ENCODE measurements at regions not wholly inside any gene's neighbourhood (a gene's known extent, or its start where the extent isn't known, plus 50 kb on each side); places are given as distances from the start of the nearest gene placed in this dataset.

GRCh38 chr17:72488555-72489271, 367.9 kb downstream of the SOX9 start:
- ChIA-PET CTCF (no interaction called here), POLR2A (no interaction called here)
- Mint-ChIP-seq H3K27ac (no peak overlapping the region), H3K4me3 (no peak overlapping the region), H3K9me3 (peaks cover 7% of the 10 kb centered on the region), H3K4me1 (no peaks in the 10 kb centered on the region), H3K27me3 (peaks cover 7% of the 10 kb centered on the region), H3K36me3 (ENCODE audit: low read depth) (no peaks in the 10 kb centered on the region)
- DNase-seq = no peak

- H3K9me3 Mint-ChIP-seq = peaks cover 7% of the 10 kb centered on the region
- no peak for DNase-seq
- ChIA-PET CTCF (interaction anchor here (0.9 kb wide), 1 partner anchor 10 kb away, joined by 3 read pairs; no protein-coding TSS in a partner anchor), POLR2A (no interaction called here)
- no peak overlapping the region for H3K27ac Mint-ChIP-seq
- H3K4me3 Mint-ChIP-seq = no peak overlapping the region
- peaks cover 7% of the 10 kb centered on the region for H3K27me3 Mint-ChIP-seq
- H3K4me1 Mint-ChIP-seq = no peaks in the 10 kb centered on the region
- no peaks in the 10 kb centered on the region for H3K36me3 Mint-ChIP-seq (ENCODE audit: low read depth)
These were observed 368.4 kb downstream of the SOX9 start for GRCh38 chr17:72489272-72489641.

- ChIA-PET POLR2A (no interaction called here), CTCF (interaction anchor here (0.6 kb wide), 1 partner anchor 44 kb away, joined by 3 read pairs; no protein-coding TSS in a partner anchor)
- Mint-ChIP-seq H3K9me3 (peaks cover 8% of the 10 kb centered on the region), H3K27ac (no peak overlapping the region), H3K4me1 (no peaks in the 10 kb centered on the region), H3K4me3 (no peak overlapping the region), H3K36me3 (ENCODE audit: low read depth) (no peaks in the 10 kb centered on the region), H3K27me3 (peaks cover 7% of the 10 kb centered on the region)
- no peak for DNase-seq
These were observed 370.3 kb downstream of the SOX9 start for GRCh38 chr17:72491102-72491501.

GRCh38 chr17:72492494-72492893, 371.7 kb downstream of the SOX9 start:
- Mint-ChIP-seq H3K9me3 (peaks cover 9% of the 10 kb centered on the region), H3K27me3 (peaks cover 7% of the 10 kb centered on the region), H3K4me1 (no peaks in the 10 kb centered on the region), H3K4me3 (no peak overlapping the region), H3K36me3 (ENCODE audit: low read depth) (no peaks in the 10 kb centered on the region), H3K27ac (no peak overlapping the region)
- ChIA-PET POLR2A (no interaction called here), CTCF (no interaction called here)
- DNase-seq = no peak

- no peak overlapping the region for H3K27ac Mint-ChIP-seq
These were observed 372.1 kb downstream of the SOX9 start for GRCh38 chr17:72492941-72493340.

GRCh38 chr17:72494566-72494965, 373.7 kb downstream of the SOX9 start:
- peaks cover 9% of the 10 kb centered on the region for H3K9me3 Mint-ChIP-seq
- CTCF ChIA-PET = no interaction called here
- H3K27ac Mint-ChIP-seq = no peak overlapping the region
- POLR2A ChIA-PET = no interaction called here
- H3K36me3 Mint-ChIP-seq (ENCODE audit: low read depth) = no peaks in the 10 kb centered on the region
- no peaks in the 10 kb centered on the region for H3K4me1 Mint-ChIP-seq
- H3K27me3 Mint-ChIP-seq = peaks cover 2% of the 10 kb centered on the region
- H3K4me3 Mint-ChIP-seq = no peak overlapping the region
- no peak for DNase-seq

More at GRCh38 chr17:72492941-72493340, 372.1 kb downstream of the SOX9 start:
- Mint-ChIP-seq H3K4me3 (no peak overlapping the region), H3K27me3 (peaks cover 7% of the 10 kb centered on the region), H3K36me3 (ENCODE audit: low read depth) (no peaks in the 10 kb centered on the region), H3K9me3 (peaks cover 9% of the 10 kb centered on the region), H3K4me1 (no peaks in the 10 kb centered on the region)
- no peak for DNase-seq
- ChIA-PET CTCF (no interaction called here), POLR2A (no interaction called here)

- Mint-ChIP-seq H3K36me3 (ENCODE audit: low read depth) (no peaks in the 10 kb centered on the region), H3K4me3 (no peak overlapping the region), H3K27ac (no peak overlapping the region), H3K9me3 (peaks cover 4% of the 10 kb centered on the region), H3K4me1 (no peaks in the 10 kb centered on the region), H3K27me3 (no peaks in the 10 kb centered on the region)
- CTCF ChIA-PET = interaction anchor here (0.6 kb wide), 1 partner anchor 404 kb away, joined by 5 read pairs; no protein-coding TSS in a partner anchor
- no peak for DNase-seq
- POLR2A ChIA-PET = no interaction called here
These were observed 375.6 kb downstream of the SOX9 start for GRCh38 chr17:72496461-72496860.

GRCh38 chr17:72497915-72498314, 377.1 kb downstream of the SOX9 start:
- H3K4me1 Mint-ChIP-seq = no peaks in the 10 kb centered on the region
- H3K36me3 Mint-ChIP-seq (ENCODE audit: low read depth) = no peaks in the 10 kb centered on the region
- H3K4me3 Mint-ChIP-seq = no peak overlapping the region
- no peak for DNase-seq
- POLR2A ChIA-PET = no interaction called here
- CTCF ChIA-PET = no interaction called here
- H3K27ac Mint-ChIP-seq = no peak overlapping the region
- H3K27me3 Mint-ChIP-seq = no peaks in the 10 kb centered on the region
- H3K9me3 Mint-ChIP-seq = peaks cover 2% of the 10 kb centered on the region

- Mint-ChIP-seq H3K4me1 (no peaks in the 10 kb centered on the region), H3K9me3 (peaks cover 2% of the 10 kb centered on the region), H3K36me3 (ENCODE audit: low read depth) (no peaks in the 10 kb centered on the region), H3K27me3 (no peaks in the 10 kb centered on the region), H3K4me3 (no peak overlapping the region), H3K27ac (no peak overlapping the region)
- CTCF ChIA-PET = interaction anchor here (1.2 kb wide), 1 partner anchor 9 kb away, joined by 3 read pairs; no protein-coding TSS in a partner anchor
- POLR2A ChIA-PET = interaction anchor here (0.6 kb wide), 1 partner anchor 13 kb away, joined by 5 read pairs; no protein-coding TSS in a partner anchor
- no peak for DNase-seq
These were observed 377.8 kb downstream of the SOX9 start for GRCh38 chr17:72498364-72499210.

- H3K27ac Mint-ChIP-seq = no peak overlapping the region
- H3K4me3 Mint-ChIP-seq = no peak overlapping the region
- no peaks in the 10 kb centered on the region for H3K4me1 Mint-ChIP-seq
- no peak for DNase-seq
- ChIA-PET CTCF (interaction anchor here (0.6 kb wide), 1 partner anchor 869 kb away, joined by 3 read pairs; no protein-coding TSS in a partner anchor), POLR2A (no interaction called here)
- no peaks in the 10 kb centered on the region for H3K36me3 Mint-ChIP-seq (ENCODE audit: low read depth)
- peaks cover 2% of the 10 kb centered on the region for H3K9me3 Mint-ChIP-seq
- no peaks in the 10 kb centered on the region for H3K27me3 Mint-ChIP-seq
These were observed 380.9 kb downstream of the SOX9 start for GRCh38 chr17:72501404-72502370.

GRCh38 chr17:72502371-72503341, 381.8 kb downstream of the SOX9 start:
- no peak for DNase-seq
- no peak overlapping the region for H3K4me3 Mint-ChIP-seq
- no peak overlapping the region for H3K27ac Mint-ChIP-seq
- no peaks in the 10 kb centered on the region for H3K36me3 Mint-ChIP-seq (ENCODE audit: low read depth)
- no peaks in the 10 kb centered on the region for H3K4me1 Mint-ChIP-seq
- ChIA-PET POLR2A (no interaction called here), CTCF (no interaction called here)
- H3K9me3 Mint-ChIP-seq = peaks cover 2% of the 10 kb centered on the region
- no peaks in the 10 kb centered on the region for H3K27me3 Mint-ChIP-seq

GRCh38 chr17:72503556-72503955, 382.7 kb downstream of the SOX9 start:
- no peaks in the 10 kb centered on the region for H3K27me3 Mint-ChIP-seq
- no peaks in the 10 kb centered on the region for H3K4me1 Mint-ChIP-seq
- no peaks in the 10 kb centered on the region for H3K36me3 Mint-ChIP-seq (ENCODE audit: low read depth)
- POLR2A ChIA-PET = no interaction called here
- no peak overlapping the region for H3K27ac Mint-ChIP-seq
- no peak overlapping the region for H3K4me3 Mint-ChIP-seq
- H3K9me3 Mint-ChIP-seq = peaks cover 2% of the 10 kb centered on the region
- CTCF ChIA-PET = no interaction called here
- no peak for DNase-seq

All from activated CD4-positive, alpha-beta T cell treated with anti-CD3 and anti-CD28 coated beads, Interleukin-2, amount 10 ng/mL, durations not matched to agents 7 days and 5 days (primary cell).